HAP-1 (cell line): ENCODE measurements at regions not wholly inside any gene's neighbourhood (a gene's known extent, or its start where the extent isn't known, plus 50 kb on each side); places are given as distances from the start of the nearest gene placed in this dataset.
"Not testable (repeated sequence)": the region's sequence is repeated elsewhere in the genome, so short reads cannot be mapped to it uniquely, and the experiment has no call there.

Source experiments
- DNase-seq, 2 experiments: peaks; one replicate each; pipeline ENCODE4 v3.0.0-alpha.2; 2016 to 2020; ENCODE audit warnings: low spot score in 2 of 2
- H3K27me3 ChIP-seq: fragments of 250-450 bp; sonication (Bioruptor Pico); 2 replicates; pipeline ENCODE4 v1.5.1; 2020; ENCODE audit warnings: low read depth, mild to moderate bottlenecking, moderate library complexity
- H3K36me3 ChIP-seq: fragments of 250-450 bp; sonication (Bioruptor Pico); replicated peaks from 2 replicates; pipeline ENCODE4 v1.5.1; 2020; ENCODE audit warnings: mild to moderate bottlenecking
- H3K4me1 ChIP-seq: fragments of 250-450 bp; sonication (Bioruptor Pico); 2 replicates; pipeline ENCODE4 v1.5.1; 2020; ENCODE audit warnings: mild to moderate bottlenecking
- H3K4me3 ChIP-seq: fragments of 250-450 bp; sonication (Bioruptor Pico); 2 replicates; pipeline ENCODE4 v1.5.1; 2020; ENCODE audit warnings: mild to moderate bottlenecking, moderate library complexity
- H3K9me3 ChIP-seq: fragments of 250-450 bp; sonication (Bioruptor Pico); 2 replicates; pipeline ENCODE4 v1.5.1; 2020; ENCODE audit warnings: mild to moderate bottlenecking, moderate library complexity
- in situ Hi-C: fragments of 300-500 bp; cut with MboI; formaldehyde crosslinking; loops from 3 replicates; pipeline ENCODE4 v1.14.3; 2020; ENCODE audit warnings: low sequenced_read_pairs, inconsistent platforms, mixed read lengths

- in situ Hi-C loops, result no loop called here
- Histone ChIP-seq H3K4me1 (no peaks in the 10 kb centered on the region), H3K27me3 (no peaks in the 10 kb centered on the region), H3K9me3 (no peaks in the 10 kb centered on the region), H3K4me3 (no peak overlapping the region), H3K36me3 (no peaks in the 10 kb centered on the region)
- no peak for DNase-seq
These were observed 366.8 kb upstream of the DPYD start for GRCh38 chr1:98287626-98288025.

- H3K9me3 ChIP-seq, result no peaks in the 10 kb centered on the region
- no peaks in the 10 kb centered on the region for H3K36me3 ChIP-seq
- DNase-seq, result no peak
- in situ Hi-C loops, result no loop called here
- H3K4me1 ChIP-seq, result no peaks in the 10 kb centered on the region
- H3K4me3 ChIP-seq, result no peak overlapping the region
- no peaks in the 10 kb centered on the region for H3K27me3 ChIP-seq
These were observed 365.8 kb upstream of the DPYD start for GRCh38 chr1:98286656-98287055.

GRCh38 chr1:98285286-98285685 lies 364.5 kb upstream of the DPYD start:
- H3K36me3 ChIP-seq, DNase-seq, in situ Hi-C loops, H3K4me1 ChIP-seq, H3K4me3 ChIP-seq, H3K27me3 ChIP-seq, H3K9me3 ChIP-seq: not testable (repeated sequence)

GRCh38 chr1:98280049-98280448 lies 359.2 kb upstream of the DPYD start:
- no peak for DNase-seq
- in situ Hi-C loops, result no loop called here
- Histone ChIP-seq H3K4me1 (no peaks in the 10 kb centered on the region), H3K36me3 (no peaks in the 10 kb centered on the region), H3K9me3 (no peaks in the 10 kb centered on the region), H3K27me3 (no peaks in the 10 kb centered on the region), H3K4me3 (no peak overlapping the region)

GRCh38 chr1:98278055-98278454 lies 357.2 kb upstream of the DPYD start:
- H3K36me3 ChIP-seq, result no peaks in the 10 kb centered on the region
- H3K4me1 ChIP-seq, result no peaks in the 10 kb centered on the region
- no peaks in the 10 kb centered on the region for H3K27me3 ChIP-seq
- no peak overlapping the region for H3K4me3 ChIP-seq
- in situ Hi-C loops, result no loop called here
- H3K9me3 ChIP-seq, result no peaks in the 10 kb centered on the region
- no peak for DNase-seq

- in situ Hi-C loops, result no loop called here
- Histone ChIP-seq H3K9me3 (no peaks in the 10 kb centered on the region), H3K36me3 (no peaks in the 10 kb centered on the region), H3K27me3 (no peaks in the 10 kb centered on the region), H3K4me3 (no peak overlapping the region), H3K4me1 (no peaks in the 10 kb centered on the region)
- no peak for DNase-seq
These were observed 356.3 kb upstream of the DPYD start for GRCh38 chr1:98277118-98277517.

- Histone ChIP-seq H3K9me3 (no peaks in the 10 kb centered on the region), H3K4me3 (no peak overlapping the region), H3K36me3 (no peaks in the 10 kb centered on the region), H3K4me1 (no peaks in the 10 kb centered on the region), H3K27me3 (no peaks in the 10 kb centered on the region)
- in situ Hi-C loops, result no loop called here
- DNase-seq, result no peak
These were observed 355.7 kb upstream of the DPYD start for GRCh38 chr1:98276514-98276913.

- no peaks in the 10 kb centered on the region for H3K9me3 ChIP-seq
- no peaks in the 10 kb centered on the region for H3K4me1 ChIP-seq
- no peaks in the 10 kb centered on the region for H3K36me3 ChIP-seq
- in situ Hi-C loops, result no loop called here
- no peaks in the 10 kb centered on the region for H3K27me3 ChIP-seq
- DNase-seq, result no peak
- H3K4me3 ChIP-seq, result no peak overlapping the region
These were observed 347.5 kb upstream of the DPYD start for GRCh38 chr1:98268316-98268715.

GRCh38 chr1:98267423-98267822 lies 346.6 kb upstream of the DPYD start:
- H3K9me3 ChIP-seq, result no peaks in the 10 kb centered on the region
- H3K4me1 ChIP-seq, result no peaks in the 10 kb centered on the region
- in situ Hi-C loops, result no loop called here

GRCh38 chr1:98264727-98265126 lies 343.9 kb upstream of the DPYD start:
- Histone ChIP-seq H3K4me1 (no peaks in the 10 kb centered on the region), H3K27me3 (no peaks in the 10 kb centered on the region), H3K36me3 (no peaks in the 10 kb centered on the region), H3K9me3 (no peaks in the 10 kb centered on the region), H3K4me3 (no peak overlapping the region)
- in situ Hi-C loops, result no loop called here
- DNase-seq, result no peak

More at GRCh38 chr1:98267423-98267822, 346.6 kb upstream of the DPYD start:
- Histone ChIP-seq H3K27me3 (no peaks in the 10 kb centered on the region), H3K36me3 (no peaks in the 10 kb centered on the region), H3K4me3 (no peak overlapping the region)
- no peak for DNase-seq

GRCh38 chr1:98260839-98261238 lies 340.0 kb upstream of the DPYD start:
- Histone ChIP-seq H3K36me3 (no peaks in the 10 kb centered on the region), H3K27me3 (no peaks in the 10 kb centered on the region), H3K9me3 (no peaks in the 10 kb centered on the region), H3K4me1 (no peaks in the 10 kb centered on the region), H3K4me3 (no peak overlapping the region)
- DNase-seq, result no peak
- in situ Hi-C loops, result no loop called here

GRCh38 chr1:98260412-98260811 lies 339.6 kb upstream of the DPYD start:
- no peaks in the 10 kb centered on the region for H3K36me3 ChIP-seq
- no peak overlapping the region for H3K4me3 ChIP-seq
- in situ Hi-C loops, result no loop called here
- DNase-seq, result no peak
- no peaks in the 10 kb centered on the region for H3K4me1 ChIP-seq
- no peaks in the 10 kb centered on the region for H3K9me3 ChIP-seq
- H3K27me3 ChIP-seq, result no peaks in the 10 kb centered on the region

GRCh38 chr1:98256700-98257099 lies 335.9 kb upstream of the DPYD start:
- Histone ChIP-seq H3K4me1 (no peaks in the 10 kb centered on the region), H3K4me3 (no peak overlapping the region), H3K27me3 (no peaks in the 10 kb centered on the region), H3K9me3 (no peaks in the 10 kb centered on the region), H3K36me3 (no peaks in the 10 kb centered on the region)
- in situ Hi-C loops, result no loop called here
- DNase-seq, result no peak

- Histone ChIP-seq H3K9me3 (no peaks in the 10 kb centered on the region), H3K27me3 (no peaks in the 10 kb centered on the region), H3K4me1 (no peaks in the 10 kb centered on the region), H3K36me3 (no peaks in the 10 kb centered on the region), H3K4me3 (no peak overlapping the region)
- in situ Hi-C loops, result no loop called here
- no peak for DNase-seq
These were observed 332.3 kb upstream of the DPYD start for GRCh38 chr1:98253145-98253544.

- no peak for DNase-seq
- in situ Hi-C loops, result no loop called here
- no peaks in the 10 kb centered on the region for H3K4me1 ChIP-seq
These were observed 330.7 kb upstream of the DPYD start for GRCh38 chr1:98251497-98251896.

More at GRCh38 chr1:98251497-98251896, 330.7 kb upstream of the DPYD start:
- Histone ChIP-seq H3K4me3 (no peak overlapping the region), H3K36me3 (no peaks in the 10 kb centered on the region), H3K9me3 (no peaks in the 10 kb centered on the region), H3K27me3 (no peaks in the 10 kb centered on the region)
